Breast epithelium (tissue), 4 donors: ENCODE measurements at regions not wholly inside any gene's neighbourhood (a gene's known extent, or its start where the extent isn't known, plus 50 kb on each side); places are given as distances from the start of the nearest gene placed in this dataset.

Experiments
- DNase-seq, 2 donors: peaks; one replicate each; pipeline ENCODE4 v3.0.0-alpha.2; 2019; ENCODE audit warnings: low spot score in 2 of 2
- H3K27ac ChIP-seq, 2 donors: fragments of 200-600 bp; sonication (generic) in 1 of 2; one replicate each; pipeline ENCODE4 v1.5.1; 2016 to 2019; ENCODE audit warnings: mild to moderate bottlenecking in 1 of 2
- H3K27me3 ChIP-seq, 2 donors: fragments of 200-600 bp; sonication (generic) in 1 of 2; one replicate each; pipeline versions ENCODE4 v1.5.1 to v1.6.0; 2017 to 2019; ENCODE audit warnings: control low read depth in 1 of 2, mild to moderate bottlenecking in 1 of 2
- H3K36me3 ChIP-seq: fragments of 200-600 bp; one replicate; pipeline ENCODE4 v1.5.1; 2019
- H3K4me1 ChIP-seq, 2 donors: fragments of 200-600 bp; sonication (generic); one replicate each; pipeline ENCODE4 v1.5.1; 2016 to 2019; ENCODE audit warnings: control low read depth in 1 of 2
- H3K4me3 ChIP-seq, 3 donors: fragments of 200-600 bp; sonication (generic); 1 replicate in 2 of 3; 2 replicates in 1 of 3; pipeline ENCODE4 v1.5.1; 2016 to 2019; ENCODE audit warnings: mild to moderate bottlenecking in 3 of 3, moderate library complexity in 2 of 3
- H3K9me3 ChIP-seq, 2 donors: fragments of 200-600 bp; sonication (generic) in 1 of 2; one replicate each; pipeline ENCODE4 v1.5.1; 2016 to 2019; ENCODE audit warnings: control low read depth in 1 of 2
- CTCF ChIP-seq, 3 donors: fragments of 450-650 bp; IDR thresholded peaks; one replicate each; pipeline ENCODE4 v1.5.1; 2016 to 2017; ENCODE audit warnings: antibody characterized with exemption in 3 of 3, mild to moderate bottlenecking in 3 of 3, moderate library complexity in 3 of 3
- POLR2A ChIP-seq: fragments of 450-650 bp; IDR thresholded peaks from one replicate; pipeline ENCODE4 v1.6.1; 2016; ENCODE audit warnings: antibody characterized with exemption, mild to moderate bottlenecking, moderate library complexity
- POLR2AphosphoS5 ChIP-seq, 3 donors: sonication (generic); formaldehyde crosslinking; IDR thresholded peaks; one replicate each; pipeline ENCODE4 v1.6.1; 2017; ENCODE audit warnings: antibody characterized with exemption in 3 of 3
- intact Hi-C: fragments of 100-400 bp; cut with DNase I; formaldehyde crosslinking; loops from one replicate; pipeline ENCODE4 v1.15.1; 2023; ENCODE audit warnings: low total_unique reads

DNA sequence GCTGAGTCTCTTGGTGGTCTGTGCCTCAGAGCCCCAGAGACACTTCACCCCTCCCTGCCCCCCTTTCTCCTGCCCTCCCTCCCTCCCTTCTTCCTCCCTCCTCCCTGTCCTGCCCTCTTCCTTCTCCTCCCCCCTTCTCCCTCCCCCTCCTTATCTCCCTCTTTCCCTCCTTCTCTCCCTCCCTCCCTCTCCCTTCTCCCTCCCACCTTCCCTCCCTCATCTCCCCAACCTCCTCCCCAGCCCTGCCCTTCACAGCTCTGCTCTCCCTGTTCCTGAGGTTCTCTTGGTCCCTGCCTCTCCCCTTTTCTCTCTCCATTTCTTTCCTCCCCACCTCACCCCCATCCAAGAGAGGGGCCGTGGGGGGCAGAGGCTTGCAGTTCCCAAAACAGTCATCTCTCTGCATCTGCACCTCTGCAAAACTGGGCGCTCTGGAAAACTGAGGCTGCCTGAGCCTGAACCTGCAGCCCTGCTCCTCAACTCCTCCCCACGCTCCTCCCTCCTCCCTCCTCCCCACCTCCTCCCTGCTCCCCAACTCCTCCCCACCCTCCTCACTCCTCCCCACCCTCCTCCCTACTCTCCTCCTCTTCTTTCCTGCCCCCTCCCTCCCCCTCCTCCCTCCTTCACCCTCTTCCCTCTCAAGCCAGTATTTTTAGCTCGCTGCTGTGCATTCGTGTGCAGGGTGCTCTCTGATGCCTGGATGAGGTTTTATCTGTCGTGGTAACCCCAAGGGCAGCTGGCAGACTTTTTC, 219.1 kb downstream of the C9orf50 start:
- H3K27ac ChIP-seq, result peak overlapping the region; percentile 62 to 85
- H3K4me1 ChIP-seq, result no peaks in the 10 kb centered on the region
- H3K4me3 ChIP-seq, result peak overlapping the region in 1 of 3 donors; percentile 37
- no peaks in the 10 kb centered on the region for H3K9me3 ChIP-seq
- TF ChIP-seq POLR2A (no peak), POLR2AphosphoS5 (IDR thresholded peaks at IDR 0.05) (no peak), CTCF (IDR thresholded peaks at IDR 0.05) (no peak)
- H3K27me3 ChIP-seq, result no peaks in the 10 kb centered on the region
- intact Hi-C loops, result no loop called here
- H3K36me3 ChIP-seq, result no peaks in the 10 kb centered on the region
- DNase-seq, result no peak

GRCh38 chr9:129400971-129401622, 219.8 kb downstream of the C9orf50 start:
- no peaks in the 10 kb centered on the region for H3K4me1 ChIP-seq
- intact Hi-C loops, result no loop called here
- H3K4me3 ChIP-seq, result no peak overlapping the region
- H3K27me3 ChIP-seq, result no peaks in the 10 kb centered on the region
- no peak for TF ChIP-seq CTCF (IDR thresholded peaks at IDR 0.05)
- no peak for TF ChIP-seq POLR2AphosphoS5 (IDR thresholded peaks at IDR 0.05)
- no peak for TF ChIP-seq POLR2A
- no peaks in the 10 kb centered on the region for H3K9me3 ChIP-seq
- no peaks in the 10 kb centered on the region for H3K36me3 ChIP-seq
- H3K27ac ChIP-seq, result peak overlapping the region; percentile 62 to 85
- no peak for DNase-seq

GRCh38 chr9:129400001-129400970, 220.6 kb downstream of the C9orf50 start:
- Histone ChIP-seq H3K36me3 (no peaks in the 10 kb centered on the region), H3K4me1 (no peaks in the 10 kb centered on the region), H3K27ac (peak overlapping the region in 1 of 2 donors; percentile 85), H3K27me3 (no peaks in the 10 kb centered on the region), H3K9me3 (no peaks in the 10 kb centered on the region), H3K4me3 (no peak overlapping the region)
- intact Hi-C loops, result no loop called here
- no peak for DNase-seq
- TF ChIP-seq POLR2A, result no peak

DNA sequence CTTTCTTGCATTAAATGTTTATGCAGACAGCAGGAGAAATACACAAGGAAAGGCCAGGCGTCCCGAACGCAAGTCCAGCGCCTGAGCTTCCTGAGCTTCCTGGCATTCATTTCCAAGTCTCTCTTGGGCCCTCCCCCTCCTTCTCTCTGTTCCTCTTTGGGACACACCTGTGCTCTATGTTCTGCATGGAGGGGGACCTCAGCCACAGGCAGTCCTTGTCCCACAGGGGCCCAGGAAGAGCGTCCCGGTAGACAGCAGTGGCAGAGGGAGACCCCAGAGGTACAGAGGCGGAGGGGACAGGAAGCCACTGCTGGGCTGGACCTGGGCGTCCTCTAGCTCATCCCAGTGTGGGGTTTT, 221.3 kb downstream of the C9orf50 start:
- intact Hi-C loops, result no loop called here
- H3K4me3 ChIP-seq, result no peak overlapping the region
- H3K9me3 ChIP-seq, result no peaks in the 10 kb centered on the region
- H3K27me3 ChIP-seq, result no peaks in the 10 kb centered on the region
- DNase-seq, result no peak
- H3K36me3 ChIP-seq, result no peaks in the 10 kb centered on the region
- H3K27ac ChIP-seq, result no peak overlapping the region
- TF ChIP-seq CTCF (IDR thresholded peaks at IDR 0.05), result no peak
- TF ChIP-seq POLR2A, result no peak
- no peak for TF ChIP-seq POLR2AphosphoS5 (IDR thresholded peaks at IDR 0.05)
- no peaks in the 10 kb centered on the region for H3K4me1 ChIP-seq

DNA sequence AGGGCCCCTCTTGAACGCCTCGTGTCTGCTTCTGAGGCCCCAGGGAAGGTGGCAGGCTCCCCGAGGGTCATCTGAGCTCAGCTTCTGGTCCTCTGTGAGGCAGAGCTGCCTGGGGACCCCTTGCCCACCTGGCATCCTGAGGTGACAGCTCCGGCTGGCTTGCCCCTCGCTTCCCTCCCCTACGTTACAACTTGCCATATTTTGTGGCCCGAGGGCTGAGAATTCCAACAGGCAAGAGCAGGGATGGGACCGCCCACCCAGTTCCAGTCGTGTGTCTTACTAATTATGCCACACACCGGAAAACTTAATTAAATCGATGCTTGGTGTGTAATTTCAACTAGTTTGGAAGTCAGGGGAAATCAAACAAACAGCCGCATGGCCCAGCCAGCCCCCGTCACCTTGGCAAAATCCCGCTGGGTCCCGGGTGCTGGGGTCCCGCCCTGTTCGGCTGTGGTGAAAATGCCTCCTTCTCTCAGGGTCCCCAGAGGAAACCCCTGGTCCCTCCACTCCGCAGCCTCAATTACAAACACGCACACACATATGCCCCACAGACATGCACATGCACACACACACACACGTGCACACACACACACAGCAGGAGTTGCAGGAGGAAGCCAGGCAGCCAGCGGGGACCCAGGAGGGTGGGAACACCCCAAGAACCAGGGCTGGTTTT, 221.0 kb upstream of the IER5L start:
- Histone ChIP-seq H3K9me3 (no peaks in the 10 kb centered on the region), H3K36me3 (no peaks in the 10 kb centered on the region), H3K27ac (no peak overlapping the region), H3K4me3 (no peak overlapping the region), H3K4me1 (no peaks in the 10 kb centered on the region), H3K27me3 (no peaks in the 10 kb centered on the region)
- intact Hi-C loops, result no loop called here
- TF ChIP-seq POLR2A, result no peak
- no peak for TF ChIP-seq CTCF (IDR thresholded peaks at IDR 0.05)
- no peak for TF ChIP-seq POLR2AphosphoS5 (IDR thresholded peaks at IDR 0.05)
- DNase-seq, result no peak
